Pons (tissue), 1 donor: ENCODE measurements at regions not wholly inside any gene's neighbourhood (a gene's known extent, or its start where the extent isn't known, plus 50 kb on each side); places are given as distances from the start of the nearest gene placed in this dataset.

Experiments used
- DNase-seq: peaks from one replicate; pipeline ENCODE4 v3.0.0-alpha.2; 2016; ENCODE audit warnings: low spot score

- DNase-seq = no peak
These were observed 426.3 kb upstream of the ST6GAL2 start for GRCh38 chr2:107312240-107312639.

- no peak for DNase-seq
These were observed 427.3 kb upstream of the ST6GAL2 start for GRCh38 chr2:107313316-107313715.

- DNase-seq = no peak
These were observed 434.9 kb upstream of the ST6GAL2 start for GRCh38 chr2:107320881-107321280.

GRCh38 chr2:107322416-107322815, 436.4 kb upstream of the ST6GAL2 start:
- no peak for DNase-seq

- no peak for DNase-seq
These were observed 438.1 kb upstream of the ST6GAL2 start for GRCh38 chr2:107323946-107324565.

- peak; percentile 75 for DNase-seq
These were observed 440.2 kb upstream of the ST6GAL2 start for GRCh38 chr2:107325981-107326786.

GRCh38 chr2:107334306-107334705, 448.3 kb upstream of the ST6GAL2 start:
- DNase-seq = no peak

GRCh38 chr2:107336526-107336925, 450.6 kb upstream of the ST6GAL2 start:
- DNase-seq = no peak

- no peak for DNase-seq
These were observed 451.4 kb upstream of the ST6GAL2 start for GRCh38 chr2:107337209-107337898.

GRCh38 chr2:107338059-107338458, 452.1 kb upstream of the ST6GAL2 start:
- DNase-seq = no peak

GRCh38 chr2:107338571-107338970, 452.6 kb upstream of the ST6GAL2 start:
- no peak for DNase-seq

- no peak for DNase-seq
These were observed 455.0 kb upstream of the ST6GAL2 start for GRCh38 chr2:107340955-107341354.

- no peak for DNase-seq
These were observed 463.4 kb upstream of the ST6GAL2 start for GRCh38 chr2:107349329-107349728.

- no peak for DNase-seq
These were observed 468.2 kb upstream of the ST6GAL2 start for GRCh38 chr2:107354175-107354574.

- no peak for DNase-seq
These were observed 468.3 kb upstream of the RGPD4 start for GRCh38 chr2:107358362-107358761.

GRCh38 chr2:107359021-107359420, 467.7 kb upstream of the RGPD4 start:
- DNase-seq = no peak

GRCh38 chr2:107361751-107362381, 464.8 kb upstream of the RGPD4 start:
- DNase-seq = peak; percentile 66

- DNase-seq = no peak
These were observed 463.7 kb upstream of the RGPD4 start for GRCh38 chr2:107362993-107363392.

GRCh38 chr2:107363806-107364205, 462.9 kb upstream of the RGPD4 start:
- no peak for DNase-seq

GRCh38 chr2:107364361-107364950, 462.2 kb upstream of the RGPD4 start:
- DNase-seq = no peak

GRCh38 chr2:107374249-107374648, 452.4 kb upstream of the RGPD4 start:
- no peak for DNase-seq

- DNase-seq = peak; percentile 20
These were observed 449.8 kb upstream of the RGPD4 start for GRCh38 chr2:107376909-107377308.
